ENCODE measurements at regions not wholly inside any gene's neighbourhood (a gene's known extent, or its start where the extent isn't known, plus 50 kb on each side); places are given as distances from the start of the nearest gene placed in this dataset.
"Not testable (repeated sequence)": the region's sequence is repeated elsewhere in the genome, so short reads cannot be mapped to it uniquely, and the experiment has no call there.

GRCh38 chrX:45801554-45801953 is 600.9 kb upstream of the DIPK2B start:
- no peak for DNase-seq

GRCh38 chrX:45800746-45801453 is 600.2 kb upstream of the DIPK2B start:
- DNase-seq, result not testable (repeated sequence)

GRCh38 chrX:45799576-45799975 is 598.9 kb upstream of the DIPK2B start:
- no peak for DNase-seq

- DNase-seq, result no peak
Measured at GRCh38 chrX:45795546-45795945, 594.9 kb upstream of the DIPK2B start.

- no peak for DNase-seq
Measured at GRCh38 chrX:45794995-45795337, 594.3 kb upstream of the DIPK2B start.

- no peak for DNase-seq
Measured at GRCh38 chrX:45794323-45794994, 593.8 kb upstream of the DIPK2B start.

GRCh38 chrX:45788941-45789348 is 588.3 kb upstream of the DIPK2B start:
- no peak for DNase-seq

- DNase-seq, result no peak
Measured at GRCh38 chrX:45788315-45788714, 587.6 kb upstream of the DIPK2B start.

- no peak for DNase-seq
Measured at GRCh38 chrX:45784590-45784989, 583.9 kb upstream of the DIPK2B start.

GRCh38 chrX:45783002-45783401 is 582.3 kb upstream of the DIPK2B start:
- DNase-seq, result no peak

- no peak for DNase-seq
Measured at GRCh38 chrX:45781901-45782553, 581.4 kb upstream of the DIPK2B start.

- no peak for DNase-seq
Measured at GRCh38 chrX:45778616-45779015, 577.9 kb upstream of the DIPK2B start.

GRCh38 chrX:45777366-45777765 is 576.7 kb upstream of the DIPK2B start:
- DNase-seq, result no peak

- no peak for DNase-seq
Measured at GRCh38 chrX:45775468-45775867, 574.8 kb upstream of the DIPK2B start.

GRCh38 chrX:45774961-45775360 is 574.3 kb upstream of the DIPK2B start:
- no peak for DNase-seq

- DNase-seq, result no peak
Measured at GRCh38 chrX:45773572-45773971, 572.9 kb upstream of the DIPK2B start.

GRCh38 chrX:45771560-45772340 is 571.1 kb upstream of the DIPK2B start:
- no peak for DNase-seq

- no peak for DNase-seq
Measured at GRCh38 chrX:45771114-45771513, 570.4 kb upstream of the DIPK2B start.

- peak; percentile 35 for DNase-seq
Measured at GRCh38 chrX:45769761-45770582, 569.3 kb upstream of the DIPK2B start.

GRCh38 chrX:45768666-45769236 is 568.1 kb upstream of the DIPK2B start:
- DNase-seq, result no peak

- no peak for DNase-seq
Measured at GRCh38 chrX:45766981-45767501, 566.4 kb upstream of the DIPK2B start.

GRCh38 chrX:45765767-45766166 is 565.1 kb upstream of the DIPK2B start:
- DNase-seq, result no peak
